Adrenal gland (tissue), 9 donors: ENCODE measurements at regions not wholly inside any gene's neighbourhood (a gene's known extent, or its start where the extent isn't known, plus 50 kb on each side); places are given as distances from the start of the nearest gene placed in this dataset.

ENCODE experiments used
- DNase-seq, 7 donors: peaks; one replicate each; pipeline ENCODE4 v3.0.0-alpha.2; 2019 to 2020
- H3K27ac ChIP-seq, 5 donors: fragments of 200-600 bp; sonication (generic) in 4 of 5; 1 replicate in 3 of 5; 2 replicates in 2 of 5; pipeline versions ENCODE4 v1.5.1 to v1.8.0; 2016 to 2020; ENCODE audit warnings: mild to moderate bottlenecking in 1 of 5
- H3K27me3 ChIP-seq: fragments of 200-600 bp; 2 replicates; pipeline ENCODE4 v1.8.0; 2021
- H3K36me3 ChIP-seq, 2 donors: fragments of 200-600 bp; replicated peaks in 1 of 2; 1 replicate in 1 of 2; 2 replicates in 1 of 2; pipeline versions ENCODE4 v1.5.1 to v1.8.0; 2018 to 2022
- H3K4me1 ChIP-seq, 2 donors: fragments of 200-600 bp; replicated peaks in 1 of 2; 1 replicate in 1 of 2; 2 replicates in 1 of 2; pipeline versions ENCODE4 v1.5.1 to v1.8.0; 2018 to 2021
- H3K4me3 ChIP-seq, 4 donors: fragments of 200-600 bp; sonication (generic) in 3 of 4; one replicate each; pipeline ENCODE4 v1.5.1; 2016 to 2018
- H3K9me3 ChIP-seq, 3 donors: fragments of 200-600 bp; sonication (generic) in 1 of 3; replicated peaks in 1 of 3; 1 replicate in 2 of 3; 2 replicates in 1 of 3; pipeline versions ENCODE4 v1.5.1 to v1.8.0; 2016 to 2021
- POLR2A ChIP-seq, 2 donors: fragments of 450-650 bp; IDR thresholded peaks; one replicate each; pipeline ENCODE4 v1.6.1; 2017; ENCODE audit warnings: antibody characterized with exemption in 2 of 2, mild to moderate bottlenecking in 2 of 2, moderate library complexity in 1 of 2
- WGBS, 4 donors: extraction: QIAGEN DNeasy Blood & Tissue Kit in 2 of 4; methylation state at CpG; one replicate each; pipeline versions ENCODE4 v1.1.5 to v1.1.7; 2013 to 2017; 5-methylcytosine and 5-hydroxymethylcytosine counted together
- intact Hi-C, 2 donors: fragments of 100-400 bp; cut with DNase I; formaldehyde crosslinking; loops; one replicate each; pipeline versions ENCODE4 v1.14.1 to v1.15.0; 2022 to 2023
- TF ChIP-seq, protein P1 (sequence below), 6 experiments: fragments of 450-650 bp in 4 of 6; fragments of 200-600 bp in 2 of 6; sonication (generic) in 1 of 6; IDR thresholded peaks; 1 replicate in 5 of 6; 2 replicates in 1 of 6; pipeline versions ENCODE4 v1.5.1 to v1.8.0; 2016 to 2021; ENCODE audit warnings: antibody characterized with exemption in 6 of 6, mild to moderate bottlenecking in 2 of 6, moderate library complexity in 1 of 6
- donor health status: healthy with polysubstance abuse.
- donor health status: Bipolar disorder and iron deficiency.
- donor health status: DM: yes; HTN: yes; CAD: no.
- donor health status: DM: no; HTN: no; CAD: no.
- donor health status: DM: no; HTN: no; CAD: no.

DNA sequence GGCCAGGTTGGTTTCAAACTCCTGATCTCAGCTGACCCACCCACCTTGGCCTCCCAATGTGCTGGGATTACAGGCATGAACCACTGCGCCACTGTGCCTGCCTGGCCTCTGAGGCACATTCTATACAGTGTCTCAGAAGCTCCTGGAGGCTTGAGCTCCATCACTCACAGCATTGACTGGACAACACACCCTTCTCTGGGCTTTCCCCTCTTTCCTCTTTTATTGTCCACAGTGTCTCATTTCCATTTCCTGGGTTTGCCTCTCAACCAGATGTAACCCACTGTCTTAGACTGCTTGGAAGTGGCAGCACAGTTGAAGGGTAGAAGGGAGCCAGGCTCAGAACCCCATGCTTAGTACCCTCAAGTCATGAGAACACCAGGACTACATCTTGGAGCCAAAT, 208.1 kb downstream of the MTX2 start:
- Histone ChIP-seq H3K27ac (no peak overlapping the region), H3K9me3 (no peaks in the 10 kb centered on the region), H3K4me3 (no peak overlapping the region), H3K36me3 (no peaks in the 10 kb centered on the region), H3K27me3 (no peaks in the 10 kb centered on the region), H3K4me1 (peaks cover 0 to 10% of the 10 kb centered on the region in 2 donors)
- 95 to 100% (median 100%) methylated on average over 1 of the region's 1 CpG; no CpG with 5 or more reads in 1 of the 4 donors for WGBS, 4 donors
- intact Hi-C loops, result no loop called here
- TF ChIP-seq POLR2A (IDR thresholded peaks at IDR 0.05), result no peak
- TF ChIP-seq, protein P1, sequence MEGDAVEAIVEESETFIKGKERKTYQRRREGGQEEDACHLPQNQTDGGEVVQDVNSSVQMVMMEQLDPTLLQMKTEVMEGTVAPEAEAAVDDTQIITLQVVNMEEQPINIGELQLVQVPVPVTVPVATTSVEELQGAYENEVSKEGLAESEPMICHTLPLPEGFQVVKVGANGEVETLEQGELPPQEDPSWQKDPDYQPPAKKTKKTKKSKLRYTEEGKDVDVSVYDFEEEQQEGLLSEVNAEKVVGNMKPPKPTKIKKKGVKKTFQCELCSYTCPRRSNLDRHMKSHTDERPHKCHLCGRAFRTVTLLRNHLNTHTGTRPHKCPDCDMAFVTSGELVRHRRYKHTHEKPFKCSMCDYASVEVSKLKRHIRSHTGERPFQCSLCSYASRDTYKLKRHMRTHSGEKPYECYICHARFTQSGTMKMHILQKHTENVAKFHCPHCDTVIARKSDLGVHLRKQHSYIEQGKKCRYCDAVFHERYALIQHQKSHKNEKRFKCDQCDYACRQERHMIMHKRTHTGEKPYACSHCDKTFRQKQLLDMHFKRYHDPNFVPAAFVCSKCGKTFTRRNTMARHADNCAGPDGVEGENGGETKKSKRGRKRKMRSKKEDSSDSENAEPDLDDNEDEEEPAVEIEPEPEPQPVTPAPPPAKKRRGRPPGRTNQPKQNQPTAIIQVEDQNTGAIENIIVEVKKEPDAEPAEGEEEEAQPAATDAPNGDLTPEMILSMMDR (IDR thresholded peaks at IDR 0.05), result no peak
- DNase-seq, result no peak

DNA sequence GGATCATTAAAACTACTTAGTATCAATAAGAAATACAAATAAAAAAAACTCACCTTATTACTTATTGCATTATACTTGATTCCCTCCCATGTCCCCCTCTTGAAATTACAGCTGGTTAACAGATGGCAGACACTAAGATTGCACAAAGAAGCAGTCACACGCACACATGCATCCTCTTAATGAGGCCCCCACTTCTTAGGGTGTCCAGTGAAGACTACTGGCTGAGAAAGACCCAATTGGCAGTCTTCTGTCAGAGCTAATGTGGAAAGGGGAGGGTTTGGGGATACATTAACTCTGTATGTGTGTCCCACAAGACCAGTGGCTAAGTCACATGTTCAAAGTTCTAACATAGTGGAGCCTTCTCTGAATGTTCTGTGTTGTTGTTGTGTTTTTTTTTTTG, 210.7 kb downstream of the MTX2 start:
- TF ChIP-seq, protein P1 (IDR thresholded peaks at IDR 0.05), result no peak
- TF ChIP-seq POLR2A (IDR thresholded peaks at IDR 0.05), result no peak
- H3K4me1 ChIP-seq, result no peaks in the 10 kb centered on the region
- WGBS, 4 donors, result 74 to 90% (median 85%) methylated on average over 1 of the region's 1 CpG
- no peak for DNase-seq
- H3K27me3 ChIP-seq, result peaks cover 7% of the 10 kb centered on the region
- H3K36me3 ChIP-seq, result no peaks in the 10 kb centered on the region
- no peaks in the 10 kb centered on the region for H3K9me3 ChIP-seq
- H3K4me3 ChIP-seq, result no peak overlapping the region
- no peak overlapping the region for H3K27ac ChIP-seq
- intact Hi-C loops, result no loop called here

DNA sequence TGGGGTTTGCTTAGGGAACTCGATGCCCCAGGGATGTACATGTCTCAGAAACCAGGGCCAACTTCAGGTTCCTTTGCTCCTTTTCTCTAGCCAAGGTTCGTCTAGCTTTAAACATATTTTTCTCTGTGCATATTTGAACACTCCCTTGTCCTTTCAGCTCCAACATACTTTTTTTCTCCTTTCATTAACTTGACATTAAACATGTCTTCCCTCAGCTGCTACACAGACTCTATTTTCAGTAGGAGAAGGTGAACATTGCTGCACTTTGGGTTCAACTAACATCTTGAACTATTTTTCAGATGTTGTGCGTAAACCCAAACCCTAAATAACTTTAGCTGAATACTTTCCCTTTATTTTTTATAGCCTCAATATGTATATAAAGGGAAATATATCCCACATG, 212.9 kb downstream of the MTX2 start:
- Histone ChIP-seq H3K27ac (no peak overlapping the region), H3K4me1 (no peaks in the 10 kb centered on the region), H3K36me3 (no peaks in the 10 kb centered on the region), H3K9me3 (no peaks in the 10 kb centered on the region), H3K4me3 (no peak overlapping the region), H3K27me3 (peaks cover 7% of the 10 kb centered on the region)
- 72 to 78% (median 75%) methylated on average over 3 of the region's 3 CpGs for WGBS, 4 donors
- DNase-seq, result no peak
- no peak for TF ChIP-seq POLR2A (IDR thresholded peaks at IDR 0.05)
- TF ChIP-seq, protein P1 (IDR thresholded peaks at IDR 0.05), result no peak
- intact Hi-C loops, result no loop called here

DNA sequence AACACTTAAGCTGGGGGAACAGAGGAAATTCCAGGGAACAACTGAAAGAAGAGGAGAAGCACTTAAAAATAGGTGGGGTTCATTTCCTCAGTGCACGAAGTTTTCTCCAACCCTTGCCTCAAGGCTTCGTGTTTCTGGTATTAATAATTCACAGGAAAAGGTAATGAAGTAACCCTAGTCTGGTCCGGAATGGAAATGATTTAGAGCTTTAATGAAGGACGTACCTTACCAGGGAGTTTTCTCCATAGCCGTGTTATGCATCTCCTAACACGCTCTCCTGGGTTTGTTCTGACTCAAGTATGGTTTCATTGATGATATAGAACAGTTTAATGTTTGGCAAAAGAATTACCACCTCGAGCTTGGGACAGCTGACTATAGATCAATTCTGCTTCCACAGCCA, 214.2 kb downstream of the MTX2 start:
- Histone ChIP-seq H3K27me3 (peaks cover 7% of the 10 kb centered on the region), H3K4me1 (no peaks in the 10 kb centered on the region), H3K36me3 (no peaks in the 10 kb centered on the region), H3K27ac (no peak overlapping the region), H3K4me3 (no peak overlapping the region), H3K9me3 (no peaks in the 10 kb centered on the region)
- 59 to 72% (median 66%) methylated on average over 7 of the region's 7 CpGs for WGBS, 4 donors
- TF ChIP-seq, protein P1 (IDR thresholded peaks at IDR 0.05), result no peak
- no peak for TF ChIP-seq POLR2A (IDR thresholded peaks at IDR 0.05)
- no peak for DNase-seq
- intact Hi-C loops, result no loop called here
